ENCODE measurements at regions not wholly inside any gene's neighbourhood (a gene's known extent, or its start where the extent isn't known, plus 50 kb on each side); places are given as distances from the start of the nearest gene placed in this dataset.
A peak's percentile ranks its signal among the peaks of the same experiment; 100 is the strongest.
"Not testable (repeated sequence)": the region's sequence is repeated elsewhere in the genome, so short reads cannot be mapped to it uniquely, and the experiment has no call there.

DNA sequence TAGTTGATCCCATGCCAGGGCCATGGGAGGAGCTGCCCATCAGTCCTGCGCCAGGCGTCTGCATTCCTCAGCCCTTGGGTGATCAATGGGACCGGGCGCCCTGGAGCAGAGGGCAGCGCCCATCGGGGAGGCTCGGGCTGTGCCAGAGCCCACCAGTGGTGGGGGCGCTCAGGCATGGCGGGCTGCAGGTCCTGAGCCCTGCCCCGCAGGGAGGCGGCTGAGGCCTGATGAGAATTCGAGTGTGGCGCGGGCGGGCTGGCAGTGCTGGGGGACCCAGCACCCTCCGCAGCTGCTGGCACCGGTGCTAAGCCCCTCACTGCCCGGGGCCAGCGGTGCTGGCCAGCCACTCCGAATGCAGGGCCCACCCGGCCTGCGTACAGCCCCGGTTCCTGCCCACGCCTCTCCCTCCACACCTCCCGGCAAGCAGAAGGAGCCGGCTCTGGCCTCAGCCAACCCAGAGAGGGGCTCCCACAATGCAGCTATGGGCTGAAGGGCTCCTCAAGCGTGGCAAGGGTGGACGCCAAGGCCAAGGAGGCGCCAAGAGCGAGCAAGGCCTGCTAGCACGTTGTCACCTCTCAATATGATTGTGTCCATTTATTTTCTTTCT is 238.1 kb upstream of the OLFM3 start:
- WGBS, 2 donors: 82 to 93% methylated on average over 9 to 19 of the region's 31 CpGs
- Histone ChIP-seq H3K4me1 (no peaks in the 10 kb centered on the region), H3K27me3 (no peaks in the 10 kb centered on the region), H3K9me3 (no peaks in the 10 kb centered on the region), H3K4me3 (replicated peaks in 1 of 3) (no peak overlapping the region), H3K36me3 (no peaks in the 10 kb centered on the region), H3K27ac (no peak overlapping the region)
- no peak for DNase-seq
- intact Hi-C loops (cut with DNase I): no loop called here
- no peak for TF ChIP-seq POLR2A (IDR thresholded peaks at IDR 0.05)
- TF ChIP-seq, protein P1, sequence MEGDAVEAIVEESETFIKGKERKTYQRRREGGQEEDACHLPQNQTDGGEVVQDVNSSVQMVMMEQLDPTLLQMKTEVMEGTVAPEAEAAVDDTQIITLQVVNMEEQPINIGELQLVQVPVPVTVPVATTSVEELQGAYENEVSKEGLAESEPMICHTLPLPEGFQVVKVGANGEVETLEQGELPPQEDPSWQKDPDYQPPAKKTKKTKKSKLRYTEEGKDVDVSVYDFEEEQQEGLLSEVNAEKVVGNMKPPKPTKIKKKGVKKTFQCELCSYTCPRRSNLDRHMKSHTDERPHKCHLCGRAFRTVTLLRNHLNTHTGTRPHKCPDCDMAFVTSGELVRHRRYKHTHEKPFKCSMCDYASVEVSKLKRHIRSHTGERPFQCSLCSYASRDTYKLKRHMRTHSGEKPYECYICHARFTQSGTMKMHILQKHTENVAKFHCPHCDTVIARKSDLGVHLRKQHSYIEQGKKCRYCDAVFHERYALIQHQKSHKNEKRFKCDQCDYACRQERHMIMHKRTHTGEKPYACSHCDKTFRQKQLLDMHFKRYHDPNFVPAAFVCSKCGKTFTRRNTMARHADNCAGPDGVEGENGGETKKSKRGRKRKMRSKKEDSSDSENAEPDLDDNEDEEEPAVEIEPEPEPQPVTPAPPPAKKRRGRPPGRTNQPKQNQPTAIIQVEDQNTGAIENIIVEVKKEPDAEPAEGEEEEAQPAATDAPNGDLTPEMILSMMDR (IDR thresholded peaks at IDR 0.05): no peak

DNA sequence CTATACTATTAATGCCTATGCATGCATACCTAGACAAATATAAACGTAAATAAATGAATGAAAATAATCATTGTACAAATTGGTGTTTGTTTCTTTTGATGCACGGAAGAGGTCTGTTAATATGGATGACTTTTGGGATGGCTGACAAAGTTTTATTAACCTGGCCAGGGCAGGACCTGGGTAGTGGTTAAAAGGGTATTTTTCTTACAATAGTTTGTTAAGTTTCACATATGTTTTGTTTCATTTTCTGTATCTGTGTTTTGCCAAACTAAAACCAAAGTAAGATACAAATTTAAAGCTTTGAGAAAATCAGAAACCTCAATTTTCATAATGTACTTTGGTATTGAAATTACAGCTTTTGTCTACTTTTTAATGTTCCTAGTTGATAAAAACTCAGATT is 222.7 kb upstream of the OLFM3 start:
- Histone ChIP-seq H3K4me3 (replicated peaks in 1 of 3) (no peak overlapping the region), H3K9me3 (no peaks in the 10 kb centered on the region), H3K36me3 (no peaks in the 10 kb centered on the region), H3K27ac (no peak overlapping the region), H3K27me3 (no peaks in the 10 kb centered on the region), H3K4me1 (no peaks in the 10 kb centered on the region)
- TF ChIP-seq, protein P1 (IDR thresholded peaks at IDR 0.05): no peak
- intact Hi-C loops (cut with DNase I): no loop called here
- 76 to 81% methylated on average over 2 of the region's 2 CpGs for WGBS, 2 donors
- DNase-seq: no peak

DNA sequence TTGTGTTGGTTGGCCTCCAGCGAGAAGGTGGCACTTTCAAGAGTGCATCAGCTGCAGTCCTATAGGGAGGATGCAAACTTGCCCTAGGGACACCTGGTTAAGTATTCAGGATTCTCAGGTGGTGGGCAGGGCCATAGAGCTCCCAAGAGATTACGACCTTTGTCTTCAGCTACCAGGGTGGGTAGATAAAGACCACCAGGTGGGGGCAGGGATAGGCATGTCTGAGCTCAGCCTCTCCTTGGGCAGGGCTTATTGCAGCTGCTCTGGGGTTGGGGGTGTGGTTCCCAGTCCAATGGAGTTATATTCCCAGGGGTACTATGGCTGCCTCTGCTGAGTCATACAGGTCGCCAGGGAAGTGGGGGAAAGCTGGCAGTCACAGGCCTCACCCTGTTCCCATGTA is 214.2 kb upstream of the OLFM3 start:
- H3K9me3 ChIP-seq; H3K27ac ChIP-seq; intact Hi-C loops (cut with DNase I); H3K4me3 ChIP-seq (replicated peaks in 1 of 3); H3K27me3 ChIP-seq; H3K36me3 ChIP-seq; DNase-seq; H3K4me1 ChIP-seq: not testable (repeated sequence)
- WGBS, 2 donors: 86% methylated on average over 3 of the region's 3 CpGs

DNA sequence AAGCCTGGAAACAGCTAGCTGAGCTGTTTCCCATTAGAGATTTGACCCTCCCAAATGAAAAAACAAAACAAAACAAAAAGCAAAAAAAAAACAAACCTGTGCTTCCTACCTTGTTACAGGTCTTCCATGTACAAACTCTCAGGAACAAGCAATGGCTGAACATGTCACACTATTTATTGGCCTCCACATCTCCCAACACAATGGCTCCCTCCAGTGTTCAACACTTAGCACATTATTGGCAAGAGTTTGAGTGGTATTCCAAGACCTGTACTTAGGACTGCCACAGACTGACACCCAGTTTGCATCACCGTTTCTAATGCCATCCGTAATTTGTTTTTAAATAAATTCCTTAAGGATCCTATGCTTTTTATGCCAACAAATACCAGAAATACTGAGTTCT is 195.0 kb upstream of the OLFM3 start:
- WGBS, 2 donors: 38 to 42% methylated on average over 2 of the region's 2 CpGs
- H3K27me3 ChIP-seq: no peaks in the 10 kb centered on the region
- no peak overlapping the region for H3K4me3 ChIP-seq (replicated peaks in 1 of 3)
- no peak overlapping the region for H3K27ac ChIP-seq
- H3K36me3 ChIP-seq: no peaks in the 10 kb centered on the region
- no peak for TF ChIP-seq POLR2A (IDR thresholded peaks at IDR 0.05)
- TF ChIP-seq, protein P1 (IDR thresholded peaks at IDR 0.05): peak in 5 of 6 experiments; percentile 49 to 95 (median 77)
- intact Hi-C loops (cut with DNase I): loop anchor here (10.0 kb wide), 1 partner anchor 367 kb away; no protein-coding TSS in a partner anchor
- H3K9me3 ChIP-seq: no peaks in the 10 kb centered on the region
- H3K4me1 ChIP-seq: no peaks in the 10 kb centered on the region
- DNase-seq: peak; percentile 31 to 58

DNA sequence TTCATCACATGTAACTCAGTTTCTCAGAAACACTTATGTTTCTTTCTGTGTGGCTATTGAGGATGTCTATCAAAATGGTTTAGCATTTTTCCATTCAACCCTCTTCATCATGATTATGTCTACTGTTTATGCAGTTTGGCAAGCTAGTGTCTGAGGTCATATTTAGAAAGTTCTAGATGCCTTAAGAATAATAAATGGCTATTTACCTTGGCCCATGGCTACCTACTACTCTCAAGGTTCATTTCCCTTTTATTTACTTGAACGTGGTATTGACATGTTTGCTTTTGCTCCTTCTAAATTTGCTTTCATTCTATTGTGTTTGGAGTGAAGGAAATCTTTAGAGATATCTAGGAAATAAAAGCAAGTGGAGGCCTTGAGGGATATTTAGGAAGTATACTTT is 193.7 kb upstream of the OLFM3 start:
- 52 to 58% methylated on average over 1 of the region's 1 CpG for WGBS, 2 donors
- DNase-seq: no peak
- no peak overlapping the region for H3K27ac ChIP-seq
- no peaks in the 10 kb centered on the region for H3K9me3 ChIP-seq
- no peak overlapping the region for H3K4me3 ChIP-seq (replicated peaks in 1 of 3)
- intact Hi-C loops (cut with DNase I): loop anchor here (10.0 kb wide), 1 partner anchor 366 kb away; no protein-coding TSS in a partner anchor
- no peaks in the 10 kb centered on the region for H3K27me3 ChIP-seq
- no peaks in the 10 kb centered on the region for H3K36me3 ChIP-seq
- H3K4me1 ChIP-seq: no peaks in the 10 kb centered on the region
- TF ChIP-seq, protein P1 (IDR thresholded peaks at IDR 0.05): no peak
- TF ChIP-seq POLR2A (IDR thresholded peaks at IDR 0.05): no peak
